ENCODE measurements at regions not wholly inside any gene's neighbourhood (a gene's known extent, or its start where the extent isn't known, plus 50 kb on each side); places are given as distances from the start of the nearest gene placed in this dataset.

DNA sequence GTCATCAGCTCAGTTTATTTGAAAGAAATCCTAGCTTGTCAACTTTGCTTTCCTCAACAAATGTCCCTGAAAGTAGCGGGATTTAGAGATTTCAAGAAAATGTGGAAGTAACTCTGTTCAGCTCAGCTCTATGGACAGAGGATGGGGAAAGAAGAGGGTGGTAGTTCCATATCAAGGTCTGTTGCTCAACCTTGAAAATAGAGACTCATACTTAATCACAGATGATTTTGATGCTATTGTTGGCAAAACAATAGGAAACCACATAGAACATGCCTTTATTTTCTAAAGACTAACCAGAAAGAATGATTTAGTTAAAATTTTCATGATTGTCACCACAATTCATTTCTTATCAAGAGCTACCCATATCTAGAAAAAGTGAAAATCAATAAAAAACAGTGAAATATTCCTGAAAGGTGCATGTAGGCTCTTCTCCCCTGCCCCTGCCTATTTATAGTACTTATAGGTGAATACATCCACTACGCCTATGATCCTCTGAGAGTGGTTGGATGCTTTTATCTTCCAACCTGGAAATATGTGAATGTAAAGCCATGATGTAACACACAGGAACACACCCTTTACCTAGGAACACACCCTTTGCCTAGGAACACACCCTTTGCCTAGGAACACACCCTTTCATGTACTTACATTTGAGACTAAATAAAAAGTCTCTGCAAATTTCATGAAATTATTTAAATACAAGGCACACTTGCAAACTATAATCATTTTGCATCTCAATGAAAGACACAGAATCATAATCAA, 65.8 kb downstream of the ETAA1 start:
- peak; percentile 11 to 54 (median 35) for DNase-seq

DNA sequence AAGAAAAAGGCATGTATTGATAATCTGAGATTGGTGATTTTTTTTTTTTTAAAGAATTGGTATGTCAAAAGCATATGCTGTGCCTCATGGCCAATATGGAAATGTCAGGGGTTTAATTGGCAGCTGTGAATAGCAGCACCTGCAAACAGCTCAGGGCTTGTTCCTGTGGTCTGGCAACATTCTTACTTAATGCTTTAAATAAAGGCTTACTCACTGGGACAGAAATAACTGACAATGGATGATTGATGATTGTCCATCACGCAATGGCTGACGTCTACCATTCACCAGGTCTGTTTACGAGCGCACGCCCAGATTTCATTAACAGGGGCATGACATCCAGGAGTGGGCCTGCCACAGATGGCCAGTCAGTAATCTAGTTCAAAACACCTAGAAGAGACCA, 66.7 kb downstream of the ETAA1 start:
- peak; percentile 84 to 98 (median 88) for DNase-seq

DNA sequence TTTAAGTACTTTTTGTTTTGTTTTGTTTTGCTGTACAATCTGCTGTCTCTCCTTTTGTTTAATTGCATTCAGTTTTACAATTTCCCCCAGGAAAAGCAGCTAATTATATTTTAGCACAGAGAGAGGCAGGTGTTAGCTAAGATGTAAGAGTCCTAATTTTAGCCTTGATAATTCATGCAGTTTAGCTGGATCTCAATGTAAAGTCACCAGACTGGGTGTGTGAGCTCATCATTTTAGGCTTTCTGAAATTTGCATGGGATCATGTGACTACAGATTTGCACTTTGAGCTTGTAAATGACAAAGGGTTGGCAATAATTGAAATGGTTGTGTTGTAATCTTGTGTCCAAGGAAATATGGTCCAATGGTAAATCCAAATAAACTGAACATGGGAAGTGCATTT, 68.5 kb downstream of the ETAA1 start:
- DNase-seq: peak in 2 of 3 experiments; percentile 64 to 86

DNA sequence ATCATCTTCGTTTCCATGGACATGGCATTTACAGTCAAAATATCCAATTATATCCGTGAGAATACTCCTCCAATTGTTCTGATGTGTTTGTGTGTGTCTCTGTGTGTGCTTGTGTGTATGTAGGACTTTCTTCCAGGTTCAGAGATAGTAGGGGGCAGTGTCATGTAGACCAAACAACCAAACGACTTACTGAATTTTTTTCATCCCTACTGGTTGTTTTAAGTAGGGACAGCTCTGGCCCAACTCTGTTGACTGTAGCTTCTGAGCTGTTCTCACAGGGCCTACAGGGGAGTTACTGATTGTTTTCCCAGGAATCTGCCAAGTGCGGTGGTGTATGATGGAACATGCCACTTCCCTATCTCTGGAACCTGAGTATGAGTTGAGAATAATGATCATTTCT, 69.6 kb downstream of the ETAA1 start:
- DNase-seq: no peak

DNA sequence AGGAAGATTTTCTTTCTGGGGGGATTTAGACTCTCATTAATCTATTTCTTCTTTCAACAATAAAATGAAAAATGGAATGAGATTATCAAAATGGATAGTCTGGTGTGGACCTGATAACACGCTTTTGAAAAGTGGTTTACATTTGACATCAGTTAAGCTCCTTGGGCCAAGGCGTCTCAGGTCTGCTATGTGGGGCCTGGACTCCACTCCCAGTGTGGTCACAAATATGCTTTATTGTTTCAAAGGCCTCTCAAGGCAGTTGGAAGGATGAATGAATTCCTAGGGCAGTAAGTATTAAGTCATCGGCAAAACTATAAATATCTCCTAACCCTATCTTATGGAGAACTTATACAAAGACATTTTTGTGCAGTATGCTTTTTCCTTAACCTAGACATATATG, 74.5 kb downstream of the ETAA1 start:
- no peak for DNase-seq

DNA sequence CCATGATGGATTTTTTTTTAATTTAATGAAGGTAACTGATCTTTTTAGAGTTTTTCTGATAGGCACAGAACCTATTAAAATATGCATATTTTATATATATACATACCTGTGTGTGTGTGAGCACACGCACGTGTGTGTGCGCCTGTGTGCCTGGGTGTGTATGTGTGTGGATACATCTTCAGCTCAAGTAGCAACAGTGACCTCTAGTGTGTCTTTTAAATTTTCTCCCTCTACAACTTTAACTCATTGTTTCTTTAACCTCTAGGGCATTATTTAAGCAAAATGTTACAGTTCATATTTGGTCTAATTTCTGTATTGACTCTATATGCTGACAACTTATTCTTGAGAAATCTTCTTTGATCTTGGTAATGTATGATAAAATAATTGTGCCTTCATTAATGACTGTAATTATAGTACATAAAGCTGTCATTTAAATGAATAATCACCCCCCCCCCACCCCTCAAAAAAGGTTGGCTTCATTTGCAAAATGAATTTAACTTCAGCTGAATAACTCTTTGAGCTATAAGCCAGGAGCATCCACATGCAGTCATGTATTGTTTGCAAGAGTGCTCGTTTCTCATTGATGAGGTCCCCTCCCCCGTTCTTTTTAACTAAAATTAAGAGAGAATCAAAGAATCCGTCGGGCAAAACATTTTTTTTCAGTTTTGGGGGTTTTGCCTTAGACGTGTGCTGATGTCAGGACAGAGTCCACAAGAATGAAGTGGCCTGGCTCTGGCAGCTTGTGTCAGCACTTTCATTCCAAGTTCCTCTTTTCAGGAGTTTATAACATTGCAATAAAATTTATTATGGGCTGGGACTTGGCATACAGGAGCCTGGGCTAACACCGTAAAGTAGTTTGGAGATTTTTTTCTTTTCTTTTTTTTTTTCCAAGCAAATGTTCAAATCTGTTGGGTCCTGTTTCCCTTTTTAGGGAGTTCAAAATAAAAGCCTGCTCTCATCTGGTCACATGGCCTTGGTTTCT, 80.0 kb downstream of the ETAA1 start:
- DNase-seq: peak; percentile 44 to 97 (median 82)

DNA sequence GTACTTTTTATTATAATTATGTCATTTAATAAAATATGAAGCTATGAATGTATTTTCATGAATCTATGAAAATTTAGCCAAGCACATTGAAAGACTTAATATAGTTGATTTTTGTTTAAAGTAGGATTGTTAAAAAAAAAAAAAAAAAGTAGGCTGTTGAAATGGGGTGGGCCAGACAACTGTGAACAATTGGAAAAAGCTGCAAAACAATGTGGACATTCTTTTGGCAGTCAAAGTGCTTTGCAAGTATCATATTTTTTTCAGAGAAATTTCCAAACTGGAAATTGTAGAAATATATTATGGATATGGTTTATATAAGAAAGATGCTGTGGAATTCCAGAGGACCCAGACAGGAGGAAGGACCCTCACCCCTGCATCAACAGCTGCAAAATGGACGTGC, 82.1 kb downstream of the ETAA1 start:
- no peak for DNase-seq

DNA sequence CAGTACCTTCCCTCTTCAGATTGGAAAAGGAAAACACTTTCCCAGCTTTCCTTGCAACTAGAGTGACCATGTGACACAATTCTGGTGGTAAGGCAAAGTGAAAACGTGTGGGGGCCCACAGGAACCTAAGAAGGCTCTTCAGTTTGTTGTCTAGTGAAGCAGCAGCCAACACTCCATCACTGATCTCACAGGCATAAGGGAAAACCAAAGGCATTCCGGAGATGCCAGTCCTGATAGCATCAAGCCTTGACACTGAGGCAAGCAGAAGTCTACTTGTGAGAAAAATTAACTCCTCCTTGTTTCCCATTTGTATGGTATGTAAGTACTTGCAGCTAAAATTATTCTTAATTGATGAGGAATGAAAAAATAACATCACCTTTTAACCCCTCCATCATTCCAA, 88.3 kb downstream of the ETAA1 start:
- no peak for DNase-seq

DNA sequence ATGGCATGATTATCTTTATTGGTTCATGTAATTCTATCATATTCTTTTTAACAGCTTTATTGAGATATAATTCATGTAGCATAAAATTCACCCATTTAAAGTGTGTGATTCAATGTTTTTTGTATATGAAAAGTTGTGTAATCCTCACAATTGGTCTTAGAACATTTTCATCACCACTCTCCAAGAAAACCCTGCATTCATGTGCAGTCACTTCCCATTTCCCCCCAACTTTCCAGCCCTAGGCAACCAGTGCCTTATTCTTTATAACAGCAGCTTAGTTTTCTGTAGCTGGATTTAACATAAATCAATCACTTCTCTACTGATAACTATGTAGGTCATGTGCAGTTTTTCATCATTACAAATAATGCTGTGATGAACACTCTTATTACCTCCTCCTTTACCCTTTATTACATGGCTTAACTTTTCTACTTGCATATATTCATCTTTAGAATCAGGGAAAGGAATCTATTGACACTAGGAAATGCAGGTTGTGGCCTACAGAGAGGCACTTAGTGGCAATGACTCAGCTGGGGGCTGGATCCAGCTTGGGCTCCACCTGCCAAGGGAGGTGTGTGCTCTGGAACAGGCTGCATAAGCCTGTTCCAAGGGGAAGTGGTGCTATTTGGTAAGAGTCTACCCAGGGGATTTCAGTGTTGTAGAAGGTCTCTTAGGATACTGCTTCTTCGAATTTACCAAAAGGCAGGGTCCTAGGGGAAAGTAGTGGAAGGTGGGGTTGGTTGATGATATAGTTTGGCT, 89.1 kb downstream of the ETAA1 start:
- peak; percentile 15 to 30 (median 21) for DNase-seq

DNA sequence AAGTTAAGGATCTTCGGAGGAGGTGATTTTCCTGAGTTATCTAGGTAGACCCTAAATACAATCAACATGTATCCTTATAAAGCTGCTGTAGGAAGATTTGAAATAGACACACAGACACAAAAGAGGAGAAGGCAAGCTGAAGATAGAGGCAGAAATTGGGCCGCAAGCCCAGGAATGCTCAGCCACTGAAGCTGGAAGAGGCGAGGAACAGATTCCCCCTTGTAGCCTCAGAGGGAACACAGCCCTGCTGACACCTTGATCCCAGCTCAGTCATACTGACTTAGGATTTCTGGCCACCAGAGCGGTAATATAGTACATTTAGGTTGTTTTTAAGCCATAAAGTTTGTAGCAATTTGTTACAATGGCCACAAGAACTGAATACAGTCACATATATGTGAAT, 90.9 kb downstream of the ETAA1 start:
- DNase-seq: no peak

DNA sequence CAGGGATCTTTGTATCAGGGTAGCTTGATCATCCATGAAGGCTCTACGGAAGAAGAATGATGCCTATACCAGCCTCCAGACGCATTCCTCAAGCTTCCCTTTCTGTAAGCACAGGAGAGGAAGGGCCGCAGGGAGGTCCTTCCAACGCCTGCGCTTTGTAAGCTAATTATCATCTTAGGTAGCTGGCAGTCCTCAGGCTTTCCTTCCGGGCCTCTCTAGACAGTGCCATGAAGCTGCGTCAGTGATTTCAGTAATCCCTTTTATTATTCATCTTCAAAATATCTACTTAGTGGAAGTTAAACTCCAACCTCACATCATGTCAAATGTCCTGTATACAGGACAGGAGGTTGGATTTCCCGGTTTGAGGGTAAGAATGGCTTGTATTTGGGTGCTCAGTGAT, 92.3 kb downstream of the ETAA1 start:
- no peak for DNase-seq

DNA sequence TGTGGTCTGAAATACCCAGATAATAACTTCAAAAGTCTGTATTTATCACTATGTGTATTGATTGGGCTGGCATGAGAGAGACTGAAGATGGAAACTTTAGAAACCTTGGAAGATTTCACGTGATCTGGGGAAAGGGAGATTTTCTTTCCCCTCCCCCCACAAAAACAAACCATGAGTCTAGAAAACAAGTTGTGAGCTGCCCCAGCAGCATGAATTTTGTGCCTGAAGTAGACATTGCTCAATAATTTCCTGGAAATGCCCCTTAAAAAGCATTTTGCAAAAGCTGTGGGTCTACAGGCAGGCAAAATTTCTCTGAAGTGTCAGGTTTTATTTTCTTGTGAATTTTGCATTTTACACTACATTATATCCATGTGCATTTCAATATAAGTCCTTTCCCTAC, 101.8 kb downstream of the ETAA1 start:
- no peak for DNase-seq

DNA sequence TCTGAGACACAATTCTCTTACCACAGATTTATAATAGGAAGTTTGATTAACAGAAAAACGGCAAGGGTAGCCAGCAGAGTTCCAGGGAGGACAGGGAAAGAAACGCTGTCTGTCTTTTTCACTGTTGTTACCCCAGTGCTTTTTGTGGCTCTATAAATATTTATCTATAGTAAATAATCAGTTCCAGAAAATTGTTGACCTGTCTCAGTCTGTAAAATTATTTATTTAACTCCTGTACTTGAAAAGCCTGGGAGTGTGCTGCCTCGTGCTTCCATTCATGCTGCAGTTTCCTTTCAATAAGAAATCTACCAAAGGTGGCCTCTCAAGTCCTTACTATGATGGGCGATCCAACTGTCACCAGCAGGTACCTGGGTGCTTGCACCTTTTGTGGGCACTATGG, 102.9 kb downstream of the ETAA1 start:
- peak in 1 of 3 experiments; percentile 22 for DNase-seq

DNA sequence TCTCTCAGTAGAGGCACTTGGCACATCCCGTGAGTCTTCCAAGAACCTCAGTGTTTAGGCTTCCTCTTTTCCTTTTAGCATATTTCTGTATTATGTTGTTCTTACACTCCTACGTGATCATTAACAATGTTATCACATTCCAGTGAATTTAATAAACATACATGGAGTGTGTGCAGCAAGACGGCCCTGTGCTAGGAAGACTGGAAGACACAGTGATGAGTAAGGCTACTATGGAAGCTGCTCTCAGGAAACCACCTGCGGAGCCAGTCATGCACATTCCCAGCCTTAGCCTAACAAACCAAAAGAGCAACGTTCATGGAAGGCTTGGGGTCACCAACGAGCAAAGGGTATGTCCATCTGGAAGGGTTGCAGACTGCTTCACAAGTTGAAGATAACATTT, 103.4 kb downstream of the ETAA1 start:
- DNase-seq: no peak

DNA sequence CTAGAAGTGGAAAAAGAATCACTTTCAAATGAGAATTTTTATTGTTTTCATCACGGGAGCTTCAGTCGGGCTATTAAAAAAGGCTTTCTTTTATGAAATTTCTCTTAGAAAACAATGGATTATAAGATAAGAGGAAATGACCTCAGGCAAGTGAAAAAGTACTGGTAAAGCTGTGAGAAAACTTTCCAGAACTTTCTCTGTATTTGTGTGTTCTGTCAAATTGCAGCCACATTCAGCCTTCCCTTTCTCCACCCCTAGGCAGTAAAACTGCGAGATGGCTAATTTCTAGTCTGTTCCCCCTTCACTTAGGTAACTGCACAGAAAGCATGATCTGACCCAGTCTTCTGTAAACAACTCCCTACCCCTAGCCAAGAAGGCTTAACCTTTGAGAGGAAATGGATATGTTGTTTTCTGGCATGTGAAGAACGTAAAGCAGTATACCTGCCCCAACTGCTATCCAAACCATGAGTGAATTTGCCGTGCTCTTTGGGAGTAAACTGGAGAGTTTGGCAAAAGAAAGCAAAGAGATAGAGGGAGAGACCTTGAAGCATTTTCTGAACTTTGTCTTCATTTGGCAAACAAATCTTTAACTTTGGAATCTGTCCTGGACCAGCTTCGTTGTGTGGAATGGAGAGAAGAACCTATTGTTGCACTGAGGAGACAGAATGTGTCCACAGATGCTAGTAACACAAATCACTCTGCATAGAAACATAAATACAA, 105.4 kb downstream of the ETAA1 start:
- DNase-seq: no peak

DNA sequence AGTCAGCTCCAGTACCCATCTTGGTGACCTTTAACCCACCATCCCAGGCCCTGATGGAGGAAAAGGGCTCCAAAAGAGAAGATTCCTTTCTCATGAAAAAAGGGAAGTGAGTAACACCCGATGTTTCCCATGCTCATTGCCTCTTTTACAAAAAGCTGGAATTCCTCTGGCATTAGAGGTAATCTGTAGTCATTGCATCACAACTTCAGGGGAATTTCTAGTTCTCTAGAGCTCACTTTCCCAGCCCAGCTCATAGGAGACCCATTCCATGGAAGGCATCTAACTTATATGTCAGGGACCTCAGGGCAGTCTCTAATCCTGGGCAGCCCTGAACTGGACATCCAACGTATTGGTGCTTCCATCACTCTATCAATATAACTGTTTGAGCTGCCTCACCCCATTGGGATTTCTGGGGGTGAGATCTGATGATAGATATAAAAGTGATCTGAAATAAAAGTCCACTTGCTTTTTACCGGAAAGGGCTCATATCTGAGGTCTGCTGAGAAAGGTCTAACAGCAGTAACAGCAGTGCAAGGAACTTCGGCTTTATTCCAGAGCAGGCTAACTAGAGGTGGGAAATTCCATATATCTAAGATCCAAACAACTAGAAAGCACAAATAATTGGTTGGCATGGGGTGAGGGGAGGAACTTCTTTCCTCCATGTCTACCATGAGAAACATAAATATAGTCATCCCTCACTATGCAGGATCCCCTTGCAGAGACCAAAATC, 106.1 kb downstream of the ETAA1 start:
- DNase-seq: no peak

DNA sequence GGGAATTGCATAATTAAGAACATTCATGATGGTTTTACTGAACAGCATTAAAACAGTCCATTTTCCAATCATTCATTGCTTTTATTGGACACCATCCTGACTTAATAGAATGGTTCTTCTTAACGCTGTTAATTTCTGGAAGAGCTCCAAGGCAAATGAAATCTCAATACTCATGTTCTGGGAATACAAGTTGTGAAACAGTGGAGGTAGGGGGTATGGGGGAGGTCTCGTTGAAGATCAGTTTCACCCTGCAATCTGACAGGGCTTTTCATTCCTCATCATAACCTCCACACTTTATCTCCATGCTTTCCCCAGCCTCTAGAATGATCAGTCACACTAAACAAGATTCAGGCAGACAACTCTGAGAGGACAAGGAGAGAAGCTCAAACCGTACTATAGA, 113.6 kb downstream of the ETAA1 start:
- no peak for DNase-seq

DNA sequence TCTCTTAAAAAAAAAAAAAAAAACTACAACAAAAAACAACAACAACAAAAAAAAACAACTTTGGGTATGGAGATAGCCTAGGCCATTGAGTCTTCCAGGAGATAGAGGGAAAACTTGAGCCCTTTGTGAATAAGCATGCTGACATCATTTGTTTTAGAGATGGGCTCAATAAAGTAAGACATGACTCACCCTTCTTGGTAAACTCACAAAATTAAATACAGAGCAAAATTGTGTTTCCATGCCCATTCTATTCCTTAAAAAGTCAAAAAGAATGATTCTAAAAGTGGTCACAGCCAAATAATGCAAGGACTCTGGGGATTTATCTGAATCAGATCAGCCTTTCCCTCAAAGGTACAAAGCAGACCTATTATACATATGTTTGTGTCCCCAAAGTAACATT, 117.4 kb downstream of the ETAA1 start:
- no peak for DNase-seq

DNA sequence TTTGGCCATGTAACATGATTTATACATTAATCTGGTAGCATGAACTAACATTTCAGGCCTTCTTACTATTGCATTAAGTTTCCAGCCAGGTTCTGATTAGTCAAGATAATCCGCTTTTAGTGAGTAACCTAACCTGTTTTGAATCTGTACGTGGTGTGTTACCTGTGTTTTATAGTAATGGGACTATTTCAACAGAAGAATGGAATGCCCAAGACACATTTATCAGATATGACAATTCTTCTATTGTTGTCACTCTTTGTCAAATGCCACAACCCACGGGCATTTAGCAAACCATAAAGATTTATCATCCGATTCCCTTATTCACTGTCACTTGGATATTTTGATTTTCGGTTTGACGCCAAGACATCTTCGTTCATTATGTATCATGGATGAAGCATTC, 117.9 kb downstream of the ETAA1 start:
- DNase-seq: no peak

DNA sequence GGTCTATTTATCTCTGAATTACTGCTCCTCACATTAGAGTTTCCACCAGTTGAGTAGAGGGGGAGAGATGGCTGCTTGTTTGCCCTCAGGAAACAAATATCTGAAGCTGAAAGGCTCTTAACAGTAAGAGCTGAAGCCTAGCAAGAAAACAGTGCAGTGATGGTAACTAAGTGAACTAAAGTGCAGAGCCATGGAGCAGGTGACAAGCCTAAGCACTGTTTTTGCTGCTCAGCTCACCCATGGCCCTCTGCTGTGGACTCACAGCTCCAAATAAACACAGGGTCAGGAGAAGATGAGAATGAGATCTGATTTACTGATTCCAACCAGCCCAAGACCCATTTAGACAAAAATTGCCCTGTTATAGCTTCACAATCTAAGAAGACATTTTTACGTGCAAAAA, 118.4 kb downstream of the ETAA1 start:
- peak in 2 of 3 experiments; percentile 37 to 46 for DNase-seq

DNA sequence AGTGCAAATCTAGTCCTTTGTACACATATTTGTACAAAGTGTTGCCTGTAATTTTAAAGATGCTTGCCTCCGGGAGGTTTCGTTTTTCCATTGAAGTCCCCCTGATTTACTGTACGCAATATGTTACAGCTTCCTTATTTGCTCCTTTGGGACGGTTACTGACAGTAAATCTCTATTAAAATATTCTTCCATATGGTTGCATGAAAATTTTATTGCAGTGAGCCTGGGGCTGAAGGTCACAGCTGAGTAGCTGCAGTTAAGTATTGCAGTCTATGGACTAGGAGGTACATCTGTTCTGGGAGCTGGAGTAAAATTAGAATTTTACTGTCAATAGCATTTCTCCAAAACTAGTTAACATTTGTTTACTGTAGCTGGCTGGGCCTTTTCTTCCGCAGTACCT, 119.2 kb downstream of the ETAA1 start:
- peak in 1 of 3 experiments; percentile 47 for DNase-seq

Data from NCI-H1417 (cell line).